HG03565 (cell line): ENCODE measurements at regions not wholly inside any gene's neighbourhood (a gene's known extent, or its start where the extent isn't known, plus 50 kb on each side); places are given as distances from the start of the nearest gene placed in this dataset.
"Not testable (repeated sequence)": the region's sequence is repeated elsewhere in the genome, so short reads cannot be mapped to it uniquely, and the experiment has no call there.

Experiments used
- ATAC-seq: cut with Tn5 transposase; IDR thresholded peaks from one replicate; pipeline ENCODE4 v1.9.1; 2021; ENCODE audit warnings: mild to moderate bottlenecking, moderate library complexity; ENCODE audit not compliant: unreplicated experiment

- no peak for ATAC-seq
Measured at GRCh38 chr2:82793711-82794435, 1665.2 kb downstream of the SUCLG1 start.

- no peak for ATAC-seq
Measured at GRCh38 chr2:82792316-82792715, 1666.8 kb downstream of the SUCLG1 start.

GRCh38 chr2:82790206-82791021 lies 1668.7 kb downstream of the SUCLG1 start:
- no peak for ATAC-seq

- ATAC-seq, result no peak
Measured at GRCh38 chr2:82789851-82790205, 1669.3 kb downstream of the SUCLG1 start.

GRCh38 chr2:82781176-82781915 lies 1677.7 kb downstream of the SUCLG1 start:
- ATAC-seq, result no peak

GRCh38 chr2:82780050-82780449 lies 1679.0 kb downstream of the SUCLG1 start:
- ATAC-seq, result no peak

- no peak for ATAC-seq
Measured at GRCh38 chr2:82752396-82752795, 1706.7 kb downstream of the SUCLG1 start.

- no peak for ATAC-seq
Measured at GRCh38 chr2:82748653-82749052, 1710.4 kb downstream of the SUCLG1 start.

GRCh38 chr2:82740527-82740926 lies 1718.6 kb downstream of the SUCLG1 start:
- ATAC-seq, result no peak

GRCh38 chr2:82737965-82738364 lies 1721.1 kb downstream of the SUCLG1 start:
- ATAC-seq, result not testable (repeated sequence)

- ATAC-seq, result no peak
Measured at GRCh38 chr2:82735336-82735735, 1723.7 kb downstream of the SUCLG1 start.

GRCh38 chr2:82731824-82732223 lies 1727.3 kb downstream of the SUCLG1 start:
- ATAC-seq, result no peak

GRCh38 chr2:82730811-82731210 lies 1728.3 kb downstream of the SUCLG1 start:
- ATAC-seq, result no peak

GRCh38 chr2:82728090-82728489 lies 1731.0 kb downstream of the SUCLG1 start:
- ATAC-seq, result no peak

GRCh38 chr2:82708681-82709080 lies 1750.4 kb downstream of the SUCLG1 start:
- ATAC-seq, result no peak

- ATAC-seq, result no peak
Measured at GRCh38 chr2:82697231-82697630, 1761.8 kb downstream of the SUCLG1 start.

GRCh38 chr2:82694431-82694830 lies 1764.6 kb downstream of the SUCLG1 start:
- ATAC-seq, result no peak

- no peak for ATAC-seq
Measured at GRCh38 chr2:82690757-82691411, 1768.2 kb downstream of the SUCLG1 start.

GRCh38 chr2:82675186-82675585 lies 1783.9 kb downstream of the SUCLG1 start:
- no peak for ATAC-seq

- ATAC-seq, result no peak
Measured at GRCh38 chr2:82674652-82675051, 1784.4 kb downstream of the SUCLG1 start.

- no peak for ATAC-seq
Measured at GRCh38 chr2:82667491-82667890, 1791.6 kb downstream of the SUCLG1 start.
